Natural killer cell (primary cell): ENCODE measurements at regions not wholly inside any gene's neighbourhood (a gene's known extent, or its start where the extent isn't known, plus 50 kb on each side); places are given as distances from the start of the nearest gene placed in this dataset.

Experiments
- ATAC-seq, 3 donors: fragments of 150-1000 bp in 2 of 3; fragments of 200-7000 bp in 1 of 3; cut with Tn5 transposase; 1 replicate in 1 of 3; 2 replicates in 2 of 3; pipeline ENCODE4 v1.10.0; 2021; ENCODE audit warnings: mild to moderate bottlenecking in 2 of 3, moderate library complexity in 2 of 3
- DNase-seq, 2 donors: peaks; one replicate each; pipeline versions ENCODE4 v3.0.0 to v3.0.0-alpha.2; 2013 to 2021; ENCODE audit warnings: mixed read lengths in 1 of 2
- H3K27ac ChIP-seq: one replicate; pipeline ENCODE4 v1.5.1; 2013; ENCODE audit warnings: mild to moderate bottlenecking, low read length
- H3K27me3 ChIP-seq: one replicate; pipeline ENCODE4 v1.6.1; 2013; ENCODE audit warnings: low read length; ENCODE audit not compliant: control insufficient read depth, insufficient read depth
- H3K36me3 ChIP-seq: one replicate; pipeline ENCODE4 v1.6.1; 2013; ENCODE audit warnings: low read length; ENCODE audit not compliant: control insufficient read depth, insufficient read depth
- H3K4me1 ChIP-seq: one replicate; pipeline ENCODE4 v1.6.1; 2013; ENCODE audit warnings: low read length; ENCODE audit not compliant: control insufficient read depth, insufficient read depth
- H3K4me3 ChIP-seq: one replicate; pipeline ENCODE4 v1.5.1; 2013; ENCODE audit warnings: low read length
- H3K9me3 ChIP-seq: one replicate; pipeline ENCODE4 v1.6.1; 2013; ENCODE audit warnings: low read length; ENCODE audit not compliant: control insufficient read depth, insufficient read depth
- H3K27ac Mint-ChIP-seq, 2 donors: one replicate each; pipeline ENCODE4 v1.8.0; 2022; ENCODE audit warnings: mild to moderate bottlenecking in 2 of 2, mixed read lengths in 2 of 2, moderate library complexity in 1 of 2
- H3K27me3 Mint-ChIP-seq, 2 donors: one replicate each; pipeline ENCODE4 v1.8.0; 2022; ENCODE audit warnings: low read depth in 2 of 2, mixed read lengths in 2 of 2
- H3K36me3 Mint-ChIP-seq: one replicate; pipeline ENCODE4 v1.8.0; 2022; ENCODE audit warnings: mixed read lengths
- H3K4me1 Mint-ChIP-seq, 2 donors: one replicate each; pipeline ENCODE4 v1.8.0; 2022; ENCODE audit warnings: mixed read lengths in 2 of 2
- H3K4me3 Mint-ChIP-seq: one replicate; pipeline ENCODE4 v1.8.0; 2022; ENCODE audit warnings: mild to moderate bottlenecking, moderate library complexity, mixed read lengths
- H3K9me3 Mint-ChIP-seq, 2 donors: one replicate each; pipeline ENCODE4 v1.8.0; 2022; ENCODE audit warnings: mixed read lengths in 2 of 2
- CTCF ChIP-seq: fragments of 200-600 bp; IDR thresholded peaks from one replicate; pipeline ENCODE4 v1.8.0; 2022; ENCODE audit warnings: antibody characterized with exemption
- WGBS: methylation state at CpG from one replicate; pipeline ENCODE4 v1.1.7; 2013; ENCODE audit warnings: missing lambda C conversion rate; ENCODE audit not compliant: insufficient coverage; 5-methylcytosine and 5-hydroxymethylcytosine counted together
- intact Hi-C: fragments of 100-400 bp; cut with micrococcal nuclease; formaldehyde crosslinking; loops from one replicate; pipeline ENCODE4 v1.14.2; 2022

- no peak overlapping the region for H3K4me3 ChIP-seq
- H3K9me3 ChIP-seq: no peaks in the 10 kb centered on the region
- no peaks in the 10 kb centered on the region for H3K36me3 ChIP-seq
- 100% methylated on average over 1 of the region's 3 CpGs for WGBS
- Mint-ChIP-seq H3K27me3 (no peaks in the 10 kb centered on the region), H3K4me1 (no peaks in the 10 kb centered on the region), H3K36me3 (no peaks in the 10 kb centered on the region), H3K27ac (no peak overlapping the region), H3K4me3 (no peak overlapping the region), H3K9me3 (no peaks in the 10 kb centered on the region)
- no peaks in the 10 kb centered on the region for H3K4me1 ChIP-seq
- no peak overlapping the region for H3K27ac ChIP-seq
- intact Hi-C loops: no loop called here
- ATAC-seq (no peak), DNase-seq (no peak)
- no peak for TF ChIP-seq CTCF
- H3K27me3 ChIP-seq: no peaks in the 10 kb centered on the region
Observed at GRCh38 chr6:134455319-134455718, 137.4 kb upstream of the SGK1 start.

GRCh38 chr6:134454794-134455193, 136.9 kb upstream of the SGK1 start:
- DNase-seq (no peak), ATAC-seq (no peak)
- Mint-ChIP-seq H3K4me1 (no peaks in the 10 kb centered on the region), H3K4me3 (no peak overlapping the region), H3K27ac (no peak overlapping the region), H3K9me3 (no peaks in the 10 kb centered on the region), H3K36me3 (no peaks in the 10 kb centered on the region), H3K27me3 (no peaks in the 10 kb centered on the region)
- Histone ChIP-seq H3K9me3 (no peaks in the 10 kb centered on the region), H3K4me1 (no peaks in the 10 kb centered on the region), H3K27me3 (no peaks in the 10 kb centered on the region), H3K27ac (no peak overlapping the region), H3K36me3 (no peaks in the 10 kb centered on the region), H3K4me3 (no peak overlapping the region)
- no peak for TF ChIP-seq CTCF
- 71% methylated on average over 1 of the region's 2 CpGs for whole genome bisulfite sequencing
- intact Hi-C loops: no loop called here

DNA sequence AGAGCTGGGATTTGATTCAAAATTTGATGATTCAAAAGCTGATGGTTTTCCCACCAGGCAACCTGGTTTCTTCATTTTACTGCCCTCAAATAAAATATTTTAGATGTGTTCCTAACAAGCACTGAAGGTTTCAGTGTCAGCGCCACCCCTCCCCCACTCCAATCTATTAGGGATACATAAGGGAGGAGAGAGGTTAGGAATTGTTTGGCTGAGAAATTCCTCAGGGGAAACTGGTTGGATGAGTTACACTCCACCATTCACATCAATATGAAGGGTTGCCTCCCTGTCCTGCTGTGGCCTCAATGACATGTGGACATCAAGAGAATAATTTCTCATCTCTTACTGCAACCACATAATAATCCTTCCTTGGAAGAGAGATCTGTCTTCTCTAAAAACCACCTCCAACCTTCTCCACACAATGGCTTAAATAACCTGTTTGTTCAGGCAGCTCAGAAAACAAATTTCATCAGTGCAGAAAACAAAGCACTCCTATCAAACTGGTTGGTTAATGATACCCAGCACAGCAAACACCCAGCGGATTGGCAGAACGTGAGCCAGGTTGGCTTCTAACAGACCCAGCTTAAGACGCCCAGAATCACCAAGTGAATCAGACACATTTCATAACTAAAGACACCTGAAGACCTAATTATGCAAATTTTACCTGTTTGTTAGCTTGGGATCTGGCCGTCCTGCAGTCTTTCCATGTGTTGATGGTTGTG, 136.0 kb upstream of the SGK1 start:
- no peaks in the 10 kb centered on the region for H3K9me3 ChIP-seq
- H3K27ac ChIP-seq: no peak overlapping the region
- Mint-ChIP-seq H3K9me3 (no peaks in the 10 kb centered on the region), H3K4me1 (no peaks in the 10 kb centered on the region), H3K27ac (no peak overlapping the region), H3K36me3 (no peaks in the 10 kb centered on the region), H3K4me3 (no peak overlapping the region), H3K27me3 (no peaks in the 10 kb centered on the region)
- intact Hi-C loops: no loop called here
- H3K27me3 ChIP-seq: no peaks in the 10 kb centered on the region
- no peak overlapping the region for H3K4me3 ChIP-seq
- WGBS: 75% methylated on average over 4 of the region's 5 CpGs
- no peak for TF ChIP-seq CTCF
- DNase-seq (no peak), ATAC-seq (no peak)
- H3K36me3 ChIP-seq: no peaks in the 10 kb centered on the region
- no peaks in the 10 kb centered on the region for H3K4me1 ChIP-seq

GRCh38 chr6:134452906-134453305, 135.0 kb upstream of the SGK1 start:
- intact Hi-C loops: no loop called here
- H3K27ac Mint-ChIP-seq: no peak overlapping the region
- WGBS: 85% methylated on average over 2 of the region's 3 CpGs
- H3K27me3 ChIP-seq: no peaks in the 10 kb centered on the region
- H3K9me3 Mint-ChIP-seq: no peaks in the 10 kb centered on the region
- H3K4me3 Mint-ChIP-seq: no peak overlapping the region
- H3K4me1 Mint-ChIP-seq: no peaks in the 10 kb centered on the region
- H3K36me3 Mint-ChIP-seq: no peaks in the 10 kb centered on the region
- no peak overlapping the region for H3K27ac ChIP-seq
- no peaks in the 10 kb centered on the region for H3K36me3 ChIP-seq
- ATAC-seq (no peak), DNase-seq (no peak)
- no peak for TF ChIP-seq CTCF
- H3K27me3 Mint-ChIP-seq: no peaks in the 10 kb centered on the region
- no peaks in the 10 kb centered on the region for H3K4me1 ChIP-seq
- H3K9me3 ChIP-seq: no peaks in the 10 kb centered on the region
- H3K4me3 ChIP-seq: no peak overlapping the region
